Activated CD8-positive, alpha-beta memory T cell treated with anti-CD3 and anti-CD28 coated beads for 24 hours (primary cell): ENCODE measurements at regions not wholly inside any gene's neighbourhood (a gene's known extent, or its start where the extent isn't known, plus 50 kb on each side); places are given as distances from the start of the nearest gene placed in this dataset.

Experiments used
- DNase-seq: peaks from one replicate; pipeline ENCODE4 v3.0.0-alpha.2; 2020

DNA sequence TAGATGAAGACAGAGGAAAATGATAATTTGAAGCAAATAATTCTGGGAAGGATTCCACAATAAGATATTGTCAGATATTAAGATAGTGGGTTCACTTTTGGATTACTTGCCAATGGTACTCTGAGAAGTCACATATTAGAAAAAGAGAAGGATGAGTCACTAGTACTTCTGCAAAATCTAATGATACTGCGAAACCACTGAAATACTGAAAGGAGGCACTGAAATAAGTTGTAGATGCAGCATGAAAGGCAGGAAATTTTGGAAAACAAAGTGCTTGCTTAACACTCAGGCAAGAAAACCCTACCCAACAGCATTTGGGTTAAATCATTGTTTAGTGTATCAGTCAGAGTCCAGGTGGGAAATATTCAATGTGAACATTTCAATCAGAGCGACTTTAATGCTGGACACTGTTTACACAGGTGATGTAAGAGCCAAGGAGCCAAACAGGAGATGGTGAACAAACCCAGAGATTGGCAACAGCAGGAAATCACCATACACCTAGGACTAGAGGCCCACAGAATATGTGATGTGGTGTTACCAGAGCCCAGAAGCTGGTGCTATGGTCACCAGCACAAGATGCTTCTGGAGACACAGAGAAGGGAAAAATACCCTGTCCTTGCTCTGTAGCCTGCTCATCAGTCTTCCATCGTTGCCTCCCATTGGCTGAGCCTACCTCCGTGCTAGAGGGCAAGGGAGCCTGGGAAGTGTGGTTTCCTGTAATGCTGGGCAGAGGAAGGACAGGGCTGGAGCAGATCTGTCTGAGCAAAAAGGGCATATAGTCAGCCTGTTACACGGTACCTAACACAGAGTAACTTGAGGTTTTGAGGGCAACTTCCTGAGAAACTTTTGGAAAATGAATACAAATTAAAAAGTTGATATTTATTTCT lies 204.7 kb upstream of the ITGA4 start:
- DNase-seq: no peak

DNA sequence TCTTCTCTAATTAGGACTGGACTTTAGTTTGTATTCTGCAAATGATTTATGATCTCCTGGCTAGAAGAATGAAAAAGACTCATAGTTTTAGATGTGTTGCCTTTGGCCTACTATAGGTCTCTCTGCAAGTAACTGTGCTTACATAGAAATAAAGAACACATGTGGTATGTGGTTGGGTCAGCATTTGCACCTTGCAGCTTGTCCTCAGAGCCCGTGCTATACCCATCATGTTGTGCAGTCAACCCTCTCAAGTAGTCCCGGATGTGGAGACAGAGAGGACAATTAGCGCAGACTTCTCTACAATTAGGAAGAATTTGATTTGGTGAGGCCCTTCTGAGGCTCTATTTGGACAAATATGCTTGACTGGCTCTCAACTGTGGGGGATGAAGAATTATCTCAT lies 203.7 kb upstream of the ITGA4 start:
- DNase-seq: no peak

DNA sequence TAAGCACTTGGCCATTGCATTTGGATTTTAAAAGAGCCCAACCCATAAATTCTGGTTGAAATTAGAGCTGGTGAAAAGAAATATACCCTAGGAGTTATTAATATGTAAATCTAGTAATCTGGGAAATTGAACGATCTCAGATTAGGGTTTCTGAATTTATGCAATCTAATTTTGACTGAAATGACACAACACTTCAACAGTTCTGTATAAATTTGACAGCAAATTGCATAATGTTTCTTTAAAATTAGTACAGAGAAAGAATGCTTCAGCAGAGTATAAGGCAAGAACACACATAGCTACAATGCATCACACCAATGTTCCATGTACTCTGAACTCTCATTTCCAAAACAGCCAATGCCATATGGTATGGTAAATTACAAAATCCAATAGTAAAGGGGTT lies 201.5 kb upstream of the ITGA4 start:
- DNase-seq: no peak

DNA sequence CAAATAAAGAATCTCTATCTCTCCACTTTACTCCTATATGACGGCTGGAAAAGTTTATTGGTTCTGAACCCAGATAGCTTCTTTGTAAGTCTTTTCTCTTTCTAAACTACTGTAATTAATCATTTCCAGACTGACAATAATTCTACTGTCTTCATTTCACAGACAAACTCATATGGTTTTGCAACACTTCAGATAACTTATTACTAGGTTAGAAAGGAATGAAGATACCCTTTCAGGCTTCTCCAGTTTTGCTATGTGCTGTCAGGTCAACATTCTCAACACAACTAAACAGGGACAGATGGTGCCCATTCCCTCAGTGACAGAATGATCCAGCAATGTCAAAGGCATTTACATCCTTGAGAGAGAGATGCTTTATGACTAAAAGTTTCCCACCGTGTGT lies 198.5 kb upstream of the ITGA4 start:
- no peak for DNase-seq

DNA sequence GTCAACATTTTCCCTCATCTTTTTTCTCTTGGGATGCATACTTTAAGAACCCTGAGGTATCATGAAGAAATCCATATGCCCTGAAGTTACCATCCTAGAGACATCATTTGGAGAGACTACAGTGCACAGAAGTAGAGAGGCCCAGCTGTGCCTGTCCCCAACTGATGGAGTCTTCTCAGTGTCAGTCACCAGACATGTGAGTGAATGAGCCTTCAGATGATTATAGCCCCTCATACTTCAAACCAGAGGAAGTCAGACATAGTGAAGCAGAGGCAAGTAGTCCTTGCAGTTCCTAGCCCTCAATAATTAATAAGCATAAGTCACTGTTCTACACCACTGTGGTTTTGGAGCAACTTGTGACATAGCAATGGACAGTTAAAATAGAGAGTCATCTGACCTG lies 194.4 kb upstream of the ITGA4 start:
- DNase-seq: no peak

DNA sequence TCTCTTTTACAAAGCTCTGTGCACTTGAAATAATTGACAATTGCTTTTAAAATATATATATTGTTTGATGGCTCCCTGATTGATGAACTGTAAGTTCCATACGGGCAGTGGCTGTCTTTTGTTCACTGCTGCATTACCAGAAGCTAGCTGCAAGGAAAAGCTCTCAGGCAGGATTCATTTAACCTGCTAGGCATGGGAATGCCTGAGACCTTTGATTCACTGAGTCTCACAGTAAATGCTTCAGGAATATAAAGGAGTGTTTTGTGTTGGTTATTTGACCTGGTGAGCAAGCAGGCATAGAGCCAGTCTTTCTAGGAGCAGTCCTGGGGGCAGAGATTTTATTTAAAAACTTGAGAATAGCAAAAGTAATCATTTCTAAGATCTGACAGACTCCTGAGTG lies 193.2 kb upstream of the ITGA4 start:
- DNase-seq: no peak

DNA sequence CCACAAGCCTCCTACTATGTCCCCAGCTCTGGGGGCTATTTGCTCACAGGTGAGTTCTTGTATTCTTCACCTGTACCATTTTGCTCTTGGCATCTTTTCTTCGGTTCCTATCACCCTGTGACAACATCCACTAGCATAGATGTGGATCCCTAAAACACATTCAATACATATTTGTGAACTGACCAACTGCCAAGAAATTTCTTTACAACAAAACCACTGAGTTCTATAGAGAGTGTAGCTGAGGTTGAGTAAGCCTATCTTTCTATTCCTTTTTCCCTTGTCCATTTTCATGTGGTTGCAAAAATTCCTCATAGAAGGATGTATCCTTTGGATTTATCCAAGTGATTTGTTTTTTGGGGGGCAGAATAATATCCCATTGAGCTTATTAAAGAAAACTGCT lies 192.7 kb upstream of the ITGA4 start:
- no peak for DNase-seq

DNA sequence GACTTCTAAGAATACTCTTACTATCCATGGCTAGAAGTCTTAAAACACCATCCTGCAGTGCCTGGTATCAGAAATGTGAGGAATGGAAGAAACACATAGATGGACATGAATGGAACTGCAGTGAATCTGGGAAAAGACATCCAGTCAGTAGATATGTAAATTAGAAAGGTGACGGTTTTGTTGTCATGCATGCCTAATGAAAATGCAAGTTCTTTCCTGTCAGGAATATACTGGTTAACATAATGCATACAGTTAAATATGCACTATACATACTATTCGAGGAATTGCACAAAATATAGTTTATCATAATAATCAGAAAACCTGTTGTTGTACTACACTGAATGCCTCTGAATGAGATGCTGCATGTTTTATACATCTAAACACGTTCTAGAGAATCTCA lies 190.6 kb upstream of the ITGA4 start:
- no peak for DNase-seq

DNA sequence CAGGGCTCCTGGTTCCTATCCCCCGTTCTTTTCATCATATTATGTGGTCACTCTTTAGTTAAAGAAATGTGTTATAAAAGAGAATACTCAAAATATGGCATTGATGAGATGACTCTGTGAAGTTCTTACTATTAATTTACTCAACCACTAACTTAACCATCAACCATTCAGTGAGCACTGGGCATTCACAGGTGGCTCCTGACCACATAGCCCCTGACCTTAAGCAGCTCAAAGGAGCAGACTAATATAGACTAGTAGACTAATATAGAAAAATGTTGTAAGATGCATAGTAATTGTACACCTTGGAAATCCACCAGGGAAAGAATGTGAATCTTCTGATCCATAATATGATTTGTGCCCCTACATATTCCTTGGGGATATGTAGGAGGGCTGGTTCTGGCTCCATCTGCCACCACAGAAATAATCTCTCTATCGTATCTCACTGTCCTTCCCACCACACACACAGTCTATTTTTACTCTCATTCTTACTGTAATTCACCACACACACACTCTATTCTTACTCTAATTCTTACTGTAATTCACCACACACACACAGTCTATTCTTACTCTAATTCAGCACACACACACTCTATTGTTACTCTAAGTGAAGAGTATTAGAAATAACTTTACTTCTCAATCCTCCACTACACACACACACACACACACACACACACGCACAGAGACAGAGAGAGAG lies 188.9 kb upstream of the ITGA4 start:
- no peak for DNase-seq

DNA sequence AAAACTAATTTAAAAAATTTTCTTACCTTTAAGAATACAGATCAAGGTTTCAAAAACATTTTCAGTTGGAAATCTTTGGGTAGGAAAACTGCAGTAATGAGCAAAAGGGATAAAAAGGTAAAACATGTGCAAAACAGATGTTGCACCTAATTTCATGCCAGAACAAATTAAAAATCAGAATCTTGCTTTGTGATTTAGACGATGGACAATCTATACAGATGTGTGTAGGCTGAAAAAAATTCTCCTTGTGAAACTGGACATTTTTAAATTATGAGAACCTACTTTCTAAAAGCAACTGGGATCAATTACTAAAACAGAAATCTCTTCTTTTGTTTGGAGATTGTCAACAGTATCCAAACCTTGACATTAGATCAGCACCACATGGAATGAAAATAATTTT lies 183.2 kb upstream of the ITGA4 start:
- DNase-seq: no peak

DNA sequence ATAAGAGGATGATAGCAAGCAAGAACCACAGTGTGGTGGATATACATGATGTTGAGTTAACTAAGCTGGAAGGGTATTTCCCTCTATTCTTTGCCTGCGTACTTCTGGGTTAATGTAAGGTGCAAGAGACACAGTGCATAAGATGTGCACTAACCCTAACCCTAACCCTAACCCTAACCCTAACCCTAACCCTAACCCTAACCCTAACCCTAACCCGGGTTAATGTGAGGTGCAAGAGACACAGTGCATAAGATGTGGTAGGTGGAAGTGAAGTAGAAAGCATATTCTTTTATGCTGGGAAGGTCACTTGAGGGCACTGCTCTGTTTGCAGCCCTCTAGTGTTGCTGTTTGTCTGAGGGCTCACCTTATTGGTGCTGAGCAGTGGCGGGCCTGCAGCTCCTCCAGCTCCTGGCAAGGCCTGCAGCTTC lies 181.5 kb upstream of the ITGA4 start:
- no peak for DNase-seq

DNA sequence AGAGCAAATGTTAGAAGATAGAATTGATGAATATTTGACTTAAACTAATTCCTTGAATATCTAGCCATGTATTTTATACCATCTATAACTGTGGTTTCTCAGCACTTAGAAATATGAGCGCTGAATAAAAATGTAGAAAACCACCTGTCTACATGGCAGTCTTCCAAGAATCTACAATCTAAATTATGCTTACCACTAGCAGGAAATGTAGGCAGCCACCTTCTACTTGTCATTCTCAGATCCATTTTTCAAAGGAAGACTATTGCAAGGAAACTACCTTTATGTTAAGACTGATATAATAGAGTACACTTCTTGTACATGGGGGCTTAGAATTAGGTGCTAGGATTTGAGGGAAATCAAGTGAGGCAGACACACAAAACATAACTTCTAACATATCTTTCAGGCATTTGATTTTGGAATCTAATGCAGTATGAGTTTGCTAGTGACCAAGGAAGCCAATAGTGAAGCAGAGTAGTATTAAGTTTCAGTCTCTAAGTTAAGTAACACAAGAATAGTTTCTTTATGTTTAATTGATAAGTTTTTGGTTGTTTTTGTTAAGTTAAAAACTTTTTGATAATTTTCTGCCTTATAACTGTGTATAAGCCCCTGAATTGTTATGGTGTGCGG lies 175.9 kb upstream of the ITGA4 start:
- no peak for DNase-seq

DNA sequence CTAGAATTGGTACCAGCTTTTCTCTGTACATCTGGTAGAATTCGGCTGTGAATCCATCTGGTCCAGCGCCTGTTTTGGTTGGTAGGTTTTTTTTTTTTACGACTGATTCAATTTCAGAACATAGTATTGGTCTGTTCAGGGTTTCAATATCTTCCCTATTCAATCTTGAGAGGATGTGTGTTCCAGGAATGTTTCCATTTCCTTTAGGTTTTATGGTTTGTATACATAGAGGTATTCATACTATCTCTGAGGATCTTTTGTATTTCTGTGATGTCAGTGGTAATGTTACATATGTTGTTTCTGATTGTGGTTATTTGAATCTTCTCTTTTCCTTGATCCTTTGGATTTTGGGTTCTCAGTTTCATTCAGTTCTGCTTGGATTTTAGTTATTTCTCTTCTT lies 172.1 kb upstream of the ITGA4 start:
- no peak for DNase-seq

DNA sequence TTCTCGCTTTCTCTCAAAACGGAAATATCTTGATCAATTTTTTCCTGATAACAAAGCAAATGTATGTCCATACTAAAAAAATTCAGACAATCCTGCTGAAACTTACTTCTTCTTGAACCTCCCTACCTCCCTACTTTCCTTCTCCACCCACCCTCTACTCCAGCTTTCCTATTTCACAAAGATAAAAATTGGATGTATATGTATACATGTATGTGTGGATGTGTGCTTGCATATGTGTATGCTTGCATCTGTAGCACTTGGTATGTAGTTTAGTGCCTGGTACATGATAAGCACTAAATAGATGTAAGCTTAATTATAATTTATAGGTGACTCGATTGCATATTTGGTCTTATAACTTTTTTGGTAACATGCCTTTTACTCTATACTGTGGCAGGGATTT lies 167.5 kb upstream of the ITGA4 start:
- no peak for DNase-seq

DNA sequence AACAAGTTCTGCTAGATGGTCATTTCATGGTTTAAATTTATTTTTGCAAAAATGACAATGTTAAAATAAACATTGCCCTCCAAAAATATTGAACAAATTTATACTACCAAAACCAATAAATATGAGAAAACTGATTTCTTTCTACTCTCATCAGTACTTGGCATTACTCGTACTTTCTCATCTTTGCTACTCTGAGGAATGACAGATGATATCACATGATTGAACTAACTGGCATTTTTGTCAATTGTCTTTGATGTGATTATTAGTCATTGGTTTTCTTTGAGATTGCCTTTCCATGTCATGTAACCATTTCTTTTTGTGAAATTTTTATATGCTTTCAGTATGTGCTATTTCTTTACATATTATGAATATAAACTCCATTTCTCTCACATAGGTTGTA lies 167.0 kb upstream of the ITGA4 start:
- DNase-seq: no peak

DNA sequence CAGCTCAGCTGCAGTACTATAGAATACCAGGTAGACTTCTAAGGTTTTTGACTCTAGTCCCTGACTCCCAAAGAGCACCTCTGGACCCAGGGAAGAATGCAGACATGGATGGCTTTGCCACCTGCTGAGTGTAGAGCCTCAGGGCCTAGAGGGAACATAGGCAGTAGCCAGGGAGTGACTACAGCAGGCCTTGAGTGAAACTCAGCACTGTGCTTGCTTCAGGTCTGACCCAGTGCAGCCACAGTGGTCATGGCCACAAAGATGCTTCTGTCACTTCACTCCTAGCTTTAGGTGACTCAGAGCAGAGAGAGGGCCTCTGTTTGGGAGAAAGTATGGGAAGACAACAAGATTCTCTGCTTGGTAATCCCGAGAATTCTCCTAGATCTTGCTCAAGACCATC lies 162.2 kb upstream of the ITGA4 start:
- DNase-seq: no peak

DNA sequence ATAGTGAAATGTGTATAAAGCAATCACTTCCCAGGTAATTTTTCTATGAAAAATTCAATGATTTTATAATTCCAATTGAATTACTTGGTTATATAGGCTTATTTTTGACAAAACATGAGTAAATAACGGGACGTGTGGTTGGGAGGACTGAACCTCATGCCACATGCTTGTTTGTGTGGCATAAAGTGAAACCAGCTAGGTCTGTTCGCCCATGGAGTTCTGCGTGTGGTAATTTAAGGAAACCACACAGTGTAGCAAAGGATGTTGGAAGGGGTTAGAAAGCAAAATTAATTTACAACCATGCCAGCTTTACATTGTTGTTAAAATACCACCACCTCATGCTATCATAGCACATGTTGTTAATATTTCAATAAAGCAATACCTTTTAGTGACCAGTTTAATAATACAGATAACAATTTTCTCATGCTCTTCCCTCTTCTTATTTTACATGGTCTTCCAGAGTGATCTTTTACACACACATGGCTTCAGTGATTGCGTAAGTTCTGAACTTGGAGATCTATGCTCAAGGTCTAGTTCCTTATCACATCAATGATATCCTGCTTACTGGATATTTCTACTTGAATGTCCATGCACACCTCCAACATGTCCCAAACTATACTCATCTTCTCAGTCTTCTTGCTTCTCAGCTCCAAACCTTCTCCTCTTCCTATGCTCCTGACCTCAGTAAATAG lies 156.4 kb upstream of the ITGA4 start:
- no peak for DNase-seq

DNA sequence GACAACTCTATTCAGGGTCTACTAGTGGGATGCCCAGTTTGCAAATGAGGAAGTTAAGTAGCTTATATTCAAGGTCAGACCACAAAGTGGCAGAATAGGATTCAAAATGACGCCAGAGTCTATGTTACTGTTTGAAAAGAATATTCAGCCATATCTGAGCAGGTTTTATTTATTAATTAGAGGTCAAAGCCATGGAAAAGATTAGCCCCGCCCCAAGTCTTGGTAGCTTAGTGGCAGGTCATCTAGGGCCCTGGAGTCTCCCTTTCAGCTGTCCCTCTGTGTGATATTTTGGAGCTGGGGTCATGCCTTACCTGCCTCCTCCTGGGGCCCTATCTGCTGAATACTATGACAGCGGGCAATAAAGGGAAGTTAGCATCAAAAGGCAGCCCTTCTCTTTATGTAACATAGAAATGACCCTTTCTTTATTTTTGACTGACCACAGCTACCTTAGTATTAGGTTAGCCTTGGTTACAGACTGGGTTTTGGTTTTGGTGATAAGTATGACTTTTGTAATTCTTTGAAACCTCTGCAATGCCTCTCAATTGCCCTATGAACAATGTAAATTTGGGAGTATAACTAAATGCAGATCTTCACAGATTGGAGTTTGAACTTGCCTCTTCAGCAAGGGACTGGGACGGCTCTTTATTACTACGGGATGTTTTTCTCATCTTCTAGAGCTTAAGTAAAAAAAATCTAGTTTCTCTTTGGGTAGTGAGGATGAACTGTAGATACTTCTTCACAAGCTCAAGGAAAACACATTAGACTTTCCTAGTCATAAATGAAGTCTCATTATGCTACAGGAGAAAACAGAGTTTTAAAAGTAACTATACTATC lies 153.0 kb upstream of the ITGA4 start:
- DNase-seq: no peak

DNA sequence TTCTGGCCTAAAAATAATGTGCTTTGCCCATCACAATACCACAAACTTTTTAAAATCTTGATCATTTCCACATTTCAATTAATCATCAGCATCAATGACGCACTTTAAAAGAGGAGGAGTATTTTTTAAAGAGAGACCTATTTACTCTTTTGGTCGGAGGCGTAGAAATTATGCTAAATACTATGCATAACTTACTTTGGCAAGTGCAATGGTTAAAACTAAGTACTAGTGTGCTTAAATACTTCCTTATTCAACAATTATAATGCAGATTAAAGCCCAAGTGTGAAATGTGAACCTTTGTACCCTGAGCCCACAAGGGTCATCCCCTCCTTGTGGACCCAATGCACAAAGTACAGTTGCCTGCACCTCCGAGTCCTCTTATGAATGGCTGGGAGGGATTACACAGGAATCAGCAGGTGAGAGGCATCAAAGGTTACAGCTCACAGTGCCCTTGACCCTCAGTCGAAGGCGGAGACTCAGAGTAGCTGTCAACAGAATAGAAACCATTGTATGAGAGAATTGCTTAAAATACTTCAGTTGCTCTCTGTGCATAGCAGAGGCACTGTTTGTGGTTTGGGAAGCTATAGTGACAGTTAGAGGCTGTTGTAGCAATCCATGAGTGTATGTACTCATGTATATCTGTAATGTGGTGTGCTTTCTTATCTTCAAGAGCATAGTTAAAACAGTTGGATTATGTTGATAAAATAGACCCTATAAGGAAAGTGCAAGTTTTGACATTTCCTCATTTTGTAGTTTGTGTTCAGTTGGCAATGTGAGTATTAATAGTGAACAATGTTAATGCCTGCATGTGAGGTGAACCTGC lies 151.7 kb upstream of the ITGA4 start:
- peak; percentile 71 for DNase-seq

DNA sequence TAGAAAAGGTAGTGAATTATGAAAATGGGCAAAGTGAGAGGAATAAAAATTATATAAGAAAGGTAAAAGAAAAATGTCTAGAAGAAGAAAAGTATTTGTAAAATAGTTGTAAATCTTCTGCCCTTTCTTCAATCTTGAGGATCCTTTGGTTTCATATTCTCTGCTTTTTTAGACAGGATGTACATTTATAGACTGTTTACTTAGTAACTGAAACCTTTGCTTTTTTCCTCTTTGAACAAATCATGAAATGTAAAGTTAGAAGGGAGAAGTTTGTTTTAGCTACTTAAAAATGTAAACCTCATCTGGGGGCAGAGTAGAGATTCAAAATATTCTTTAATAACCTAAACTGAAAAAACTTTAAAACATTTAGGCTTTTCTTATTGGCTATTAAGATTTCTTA lies 150.4 kb upstream of the ITGA4 start:
- DNase-seq: no peak

DNA sequence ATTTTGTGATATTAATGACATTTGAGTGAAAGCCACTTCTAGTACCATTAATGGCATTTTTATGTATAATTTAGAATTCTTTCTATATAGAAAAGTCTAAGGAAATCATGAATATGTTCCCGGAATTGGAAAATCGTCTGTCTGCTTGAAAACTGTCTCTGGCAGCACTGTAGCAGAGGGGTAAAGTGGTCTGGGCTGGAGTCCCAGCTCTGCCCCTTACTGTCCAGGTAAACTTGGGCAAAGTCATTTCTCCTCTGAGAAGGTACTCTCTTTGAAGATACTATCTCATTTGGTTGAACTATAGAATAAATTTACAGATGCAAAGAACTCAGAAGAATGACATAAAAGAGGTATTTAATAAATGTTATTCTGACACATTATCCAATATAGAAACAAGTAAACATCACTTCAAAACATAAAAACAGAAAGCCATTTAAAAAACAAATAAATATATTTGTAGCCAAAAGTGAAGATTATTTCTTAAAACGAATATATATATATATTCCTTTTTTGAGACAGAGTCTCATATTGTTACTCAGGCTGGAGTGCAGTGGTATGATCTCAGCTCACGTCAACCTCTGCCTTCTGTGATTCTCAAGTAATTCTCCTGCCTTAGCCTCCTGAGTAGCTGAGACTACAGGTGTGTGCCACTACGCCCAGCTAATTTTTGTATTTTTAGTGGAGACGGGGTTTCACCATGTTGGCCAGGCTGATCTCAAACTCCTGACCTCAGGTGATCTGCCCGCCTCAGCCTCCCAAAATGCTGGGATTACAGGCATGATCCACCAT lies 149.8 kb upstream of the ITGA4 start:
- no peak for DNase-seq
